GM19043 (cell line): ENCODE measurements at regions not wholly inside any gene's neighbourhood (a gene's known extent, or its start where the extent isn't known, plus 50 kb on each side); places are given as distances from the start of the nearest gene placed in this dataset.
A peak's percentile ranks its signal among the peaks of the same experiment; 100 is the strongest.
"Not testable (repeated sequence)": the region's sequence is repeated elsewhere in the genome, so short reads cannot be mapped to it uniquely, and the experiment has no call there.

Experiments used
- ATAC-seq: cut with Tn5 transposase; IDR thresholded peaks from one replicate; pipeline ENCODE4 v1.9.1; 2021; ENCODE audit warnings: low read depth; ENCODE audit not compliant: unreplicated experiment

GRCh38 chr15:85263842-85264440, 116.5 kb upstream of the AKAP13 start:
- not testable (repeated sequence) for ATAC-seq

DNA sequence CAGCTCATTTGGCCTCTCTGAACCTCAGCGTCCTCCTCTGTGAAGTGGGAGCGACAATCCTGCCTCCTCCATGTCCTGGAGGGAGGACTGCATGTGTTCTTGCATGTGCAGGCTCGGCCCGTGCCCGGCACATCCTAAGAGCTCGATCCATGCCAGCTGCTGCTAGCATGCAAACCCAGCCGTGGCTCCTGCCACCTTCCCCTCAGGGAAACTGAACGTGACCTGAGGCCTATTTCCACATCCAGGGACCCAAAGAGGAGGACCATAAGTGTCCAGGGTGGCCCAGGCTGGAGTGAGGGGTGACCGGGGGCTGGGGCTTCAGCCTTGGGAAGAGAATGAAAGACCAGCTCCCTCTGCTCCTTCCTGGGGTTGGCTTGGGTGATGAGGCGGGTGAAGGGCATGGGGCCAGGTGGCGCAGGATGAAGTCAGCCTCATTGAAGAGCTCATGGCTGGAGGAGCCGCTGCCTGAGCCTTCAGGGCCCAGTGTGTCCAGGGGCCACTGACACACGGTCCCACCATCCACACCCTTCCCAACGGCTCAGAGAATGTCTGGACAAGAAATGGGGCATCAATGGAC, 115.7 kb upstream of the AKAP13 start:
- ATAC-seq = not testable (repeated sequence)

GRCh38 chr15:85267158-85267857, 113.1 kb upstream of the AKAP13 start:
- ATAC-seq = not testable (repeated sequence)

- no peak for ATAC-seq
These were observed 105.9 kb upstream of the AKAP13 start for GRCh38 chr15:85274315-85275050.

DNA sequence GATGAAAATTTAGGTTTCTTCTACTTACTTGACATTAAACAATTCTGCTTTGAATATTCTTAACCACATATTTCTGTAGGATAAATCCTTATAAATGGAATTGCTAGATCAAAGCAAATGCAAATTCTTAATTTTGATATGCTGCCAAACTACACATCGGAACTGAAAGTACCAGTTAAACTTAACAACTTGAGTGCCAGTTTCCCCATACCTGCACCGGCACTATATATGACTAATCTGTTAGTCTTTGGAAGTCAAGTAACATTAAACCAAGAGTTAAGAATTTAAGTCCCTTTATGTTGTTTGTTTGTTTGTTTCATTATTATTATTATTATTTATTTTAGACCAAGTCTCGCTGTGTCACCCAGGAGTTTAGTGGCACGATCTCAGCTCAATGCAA, 103.9 kb upstream of the AKAP13 start:
- no peak for ATAC-seq

DNA sequence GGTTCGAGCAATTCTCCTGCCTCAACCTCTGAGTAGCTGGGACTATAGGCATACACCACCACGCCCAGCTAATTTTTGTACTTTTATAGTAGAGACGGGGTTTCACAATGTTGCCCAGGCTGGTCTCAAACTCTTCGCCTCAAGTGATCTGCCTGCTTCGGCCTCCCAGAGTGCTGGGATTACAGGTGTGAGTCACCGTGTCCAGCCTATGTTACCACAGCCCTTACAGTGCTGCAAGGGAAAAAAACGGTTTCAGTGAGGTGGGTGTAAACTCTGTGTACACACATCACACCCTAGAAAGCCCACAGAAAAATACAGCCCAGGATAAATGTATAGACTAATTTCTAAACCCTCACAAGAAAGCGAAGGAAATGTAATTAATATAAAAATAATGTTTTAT, 103.5 kb upstream of the AKAP13 start:
- ATAC-seq = no peak

- ATAC-seq = no peak
These were observed 102.5 kb upstream of the AKAP13 start for GRCh38 chr15:85277847-85278370.

DNA sequence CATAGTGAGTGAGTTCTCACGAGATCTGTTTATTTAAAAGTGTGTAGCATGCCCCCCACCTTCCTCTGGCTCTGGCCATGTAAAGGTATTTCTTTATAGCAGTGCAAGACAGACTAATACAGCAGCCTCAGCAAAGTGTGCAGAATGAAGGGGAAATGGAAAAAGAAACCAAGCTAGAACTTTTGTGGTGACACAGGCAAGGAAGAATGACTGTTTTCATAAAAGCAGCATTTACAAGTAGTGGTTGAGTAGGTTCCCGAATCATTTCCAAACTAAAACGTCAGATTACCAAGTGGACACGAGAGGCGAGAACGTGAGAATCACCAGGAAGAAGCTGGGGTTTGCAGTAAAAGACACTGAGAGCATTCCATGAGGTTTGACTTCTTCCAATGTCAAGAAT, 100.2 kb upstream of the AKAP13 start:
- no peak for ATAC-seq

DNA sequence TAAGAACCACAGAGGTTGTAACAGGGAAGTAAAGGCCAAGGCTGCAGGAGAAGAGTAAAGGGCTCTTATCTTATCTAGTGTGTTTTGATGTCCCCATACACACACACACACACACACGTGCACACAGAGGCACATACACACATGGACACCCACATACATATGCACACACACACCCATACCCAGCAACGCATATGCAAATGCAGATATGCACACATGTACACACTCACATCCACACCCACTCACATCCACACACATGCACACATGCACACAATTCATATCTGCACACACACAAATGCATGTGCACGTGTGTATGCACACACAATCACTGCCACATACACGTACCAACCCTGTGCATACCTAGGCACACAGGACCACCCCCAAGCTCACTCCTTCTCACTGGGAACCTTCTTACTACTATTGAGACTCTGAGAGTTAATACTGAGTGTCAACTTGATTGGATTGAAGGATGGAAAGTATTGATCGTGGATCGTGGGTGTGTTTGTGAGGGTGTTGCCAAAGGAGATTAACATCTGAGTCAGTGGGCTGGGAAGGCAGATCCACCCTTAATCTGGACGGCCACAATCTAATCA, 99.0 kb upstream of the AKAP13 start:
- ATAC-seq = no peak

DNA sequence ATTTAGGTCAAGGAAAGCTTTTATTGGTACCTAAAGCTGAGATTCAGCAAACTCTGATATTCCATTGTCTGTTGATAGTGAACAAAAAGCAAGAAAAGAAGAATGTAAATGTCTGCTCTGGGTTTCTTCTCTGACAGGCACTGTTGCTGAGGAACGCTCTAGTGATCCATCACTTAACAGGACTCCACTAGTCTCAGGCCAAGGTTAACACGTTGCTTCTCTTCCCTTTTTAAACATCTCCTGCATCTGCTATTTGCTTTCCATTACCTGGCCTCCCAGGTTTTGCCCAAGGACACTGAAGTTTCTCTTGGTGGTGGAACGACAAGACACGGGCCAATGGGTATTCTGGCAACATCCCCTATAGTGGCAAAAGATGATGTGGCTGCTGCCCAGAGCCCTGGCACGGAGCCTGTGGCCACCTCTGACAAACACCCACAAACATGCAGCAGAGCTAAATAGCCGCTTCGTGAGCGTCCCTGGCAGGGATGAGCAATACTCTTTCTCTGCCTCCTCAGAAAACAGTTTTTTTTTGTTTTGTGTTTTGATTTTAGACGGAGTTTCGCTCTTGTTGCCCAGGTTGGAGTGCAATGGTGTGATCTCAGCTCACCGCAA, 97.8 kb upstream of the AKAP13 start:
- ATAC-seq = no peak

DNA sequence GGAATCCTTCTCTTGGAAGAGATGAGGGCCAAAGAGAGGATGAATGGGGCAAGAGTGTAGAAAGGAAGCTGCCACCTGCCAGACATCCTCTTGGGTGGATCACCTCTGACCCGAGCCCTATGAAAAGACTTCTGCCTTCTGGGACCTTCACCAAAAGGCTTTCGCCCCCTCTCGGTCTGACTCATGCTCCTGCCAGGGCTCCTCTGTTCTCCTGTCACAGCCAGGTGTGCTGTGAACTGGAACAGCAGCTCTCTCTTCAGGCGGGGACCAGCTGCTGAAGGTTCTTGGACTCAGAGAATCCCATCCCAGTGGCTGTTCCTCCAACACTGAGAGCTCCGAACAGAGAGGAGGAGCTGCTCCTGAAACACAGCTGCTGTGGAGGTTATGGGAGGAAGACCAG, 96.6 kb upstream of the AKAP13 start:
- ATAC-seq = peak; percentile 72

DNA sequence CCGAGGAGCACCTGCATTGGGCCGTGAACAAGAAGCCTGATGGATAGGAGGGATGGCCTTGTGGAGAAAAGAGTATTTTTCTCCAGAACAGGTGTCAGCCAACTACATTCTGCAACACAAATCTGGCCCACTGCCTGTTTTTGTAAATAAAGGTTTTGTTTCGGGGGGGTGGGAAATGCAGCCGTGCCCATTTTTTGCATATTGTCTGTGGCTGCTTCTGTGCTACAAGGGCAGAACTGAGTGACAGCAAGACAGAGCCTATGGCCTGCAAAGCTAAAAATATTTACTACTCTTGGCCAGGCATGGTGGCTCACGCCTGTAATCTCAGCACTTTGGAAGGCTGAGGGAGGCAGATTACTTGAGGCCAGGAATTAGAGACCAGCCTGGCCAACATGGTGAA, 95.9 kb upstream of the AKAP13 start:
- ATAC-seq = peak; percentile 54

GRCh38 chr15:85289677-85290365, 90.6 kb upstream of the AKAP13 start:
- ATAC-seq = no peak

- ATAC-seq = not testable (repeated sequence)
These were observed 87.8 kb upstream of the AKAP13 start for GRCh38 chr15:85292583-85292982.

GRCh38 chr15:85296615-85297402, 83.6 kb upstream of the AKAP13 start:
- peak; percentile 94 for ATAC-seq

DNA sequence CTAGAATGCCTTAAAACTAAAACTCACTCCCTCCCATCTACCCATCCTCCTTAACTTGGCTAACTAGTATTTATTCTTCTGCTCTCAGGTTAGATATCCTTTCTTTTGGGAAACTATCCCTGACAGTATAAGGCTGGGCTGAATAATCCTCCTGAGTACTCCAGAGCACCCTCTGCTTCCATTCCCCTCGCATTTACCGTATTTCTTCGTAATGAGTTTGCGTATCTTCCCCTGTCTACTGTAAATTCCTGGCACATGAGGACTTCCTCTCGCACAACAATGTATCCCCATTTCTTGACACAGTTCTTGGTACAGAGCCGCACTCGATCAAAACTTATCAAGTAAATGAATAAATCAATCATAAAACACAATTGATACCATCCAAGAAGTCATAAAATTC, 82.9 kb upstream of the AKAP13 start:
- no peak for ATAC-seq

DNA sequence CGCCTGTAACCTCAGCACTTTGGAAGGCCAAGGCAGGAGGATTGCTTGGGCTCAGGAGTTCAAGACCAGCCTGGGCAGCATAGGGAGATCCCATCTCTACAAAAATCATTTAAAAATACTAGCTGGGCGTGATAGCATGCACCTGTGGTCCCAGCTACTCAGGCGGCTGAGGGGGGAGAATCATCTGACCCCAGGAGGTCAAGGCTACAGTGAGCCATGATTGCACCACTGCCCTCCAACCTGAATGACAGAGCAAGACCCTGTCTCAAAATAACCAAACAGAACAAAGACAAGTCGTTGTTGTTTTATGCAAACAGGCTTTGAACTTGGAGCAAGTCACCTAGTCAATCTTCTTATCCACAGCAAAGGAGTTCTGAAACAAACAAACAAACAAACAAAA, 82.0 kb upstream of the AKAP13 start:
- ATAC-seq = no peak

DNA sequence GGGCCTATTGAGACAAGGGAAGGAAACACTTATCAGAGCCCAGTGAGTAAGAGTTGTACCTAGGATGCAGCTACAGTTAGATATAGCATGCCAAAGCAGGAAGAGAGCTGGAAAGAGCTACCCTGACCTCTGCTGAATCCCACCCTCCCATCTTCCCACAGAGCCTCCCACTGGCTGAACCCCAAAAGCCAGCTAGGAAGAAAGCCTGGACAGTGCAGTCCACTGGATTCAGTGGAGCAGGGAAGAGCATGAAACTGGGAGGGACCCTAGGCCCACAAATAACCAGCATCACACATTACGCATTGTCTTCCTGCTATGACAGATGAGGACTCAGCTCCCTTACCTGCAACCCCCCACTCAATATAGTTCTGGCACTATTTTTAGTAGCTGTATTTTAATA, 81.5 kb upstream of the AKAP13 start:
- no peak for ATAC-seq

DNA sequence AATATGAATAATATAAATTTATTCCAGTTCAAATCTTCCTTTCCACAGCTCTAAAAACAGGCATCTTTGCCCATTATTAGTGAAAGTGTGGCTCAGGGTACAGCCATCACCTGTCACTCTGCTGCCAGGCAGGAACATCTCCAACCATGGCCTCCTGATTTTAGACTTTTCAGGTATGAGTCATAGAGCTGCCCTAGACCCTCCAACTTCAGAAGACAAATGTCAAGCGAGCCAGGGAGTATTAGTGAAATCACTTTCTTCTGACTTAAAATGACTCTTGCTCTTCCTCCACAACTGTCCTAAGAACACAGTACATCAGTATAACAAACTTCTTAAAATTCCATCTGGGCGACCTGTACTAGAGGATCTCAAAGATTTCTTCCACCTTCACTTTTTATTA, 78.1 kb upstream of the AKAP13 start:
- no peak for ATAC-seq
